Stimulated activated CD8-positive, alpha-beta memory T cell treated with anti-CD3 and anti-CD28 coated beads, Interleukin-7, amount 100 ng/mL, for 4 hours (primary cell): ENCODE measurements at regions not wholly inside any gene's neighbourhood (a gene's known extent, or its start where the extent isn't known, plus 50 kb on each side); places are given as distances from the start of the nearest gene placed in this dataset.
"Not testable (repeated sequence)": the region's sequence is repeated elsewhere in the genome, so short reads cannot be mapped to it uniquely, and the experiment has no call there.

Experiments used
- DNase-seq, 2 donors: peaks; one replicate each; pipeline ENCODE4 v3.0.0-alpha.2; 2020; ENCODE audit warnings: low read depth in 2 of 2

- no peak for DNase-seq
Measured at GRCh38 chr16:51981725-51982124, 565.2 kb downstream of the TOX3 start.

GRCh38 chr16:51977506-51977905 is 569.4 kb downstream of the TOX3 start:
- DNase-seq, result not testable (repeated sequence)

- no peak for DNase-seq
Measured at GRCh38 chr16:51971184-51971583, 575.8 kb downstream of the TOX3 start.

- no peak for DNase-seq
Measured at GRCh38 chr16:51968749-51969148, 578.2 kb downstream of the TOX3 start.

- DNase-seq, result no peak
Measured at GRCh38 chr16:51967646-51968045, 579.3 kb downstream of the TOX3 start.

GRCh38 chr16:51960931-51961330 is 586.0 kb downstream of the TOX3 start:
- DNase-seq, result no peak

GRCh38 chr16:51953286-51953985 is 593.5 kb downstream of the TOX3 start:
- DNase-seq, result no peak

GRCh38 chr16:51952500-51952899 is 594.4 kb downstream of the TOX3 start:
- no peak for DNase-seq

GRCh38 chr16:51951668-51952298 is 595.2 kb downstream of the TOX3 start:
- DNase-seq, result no peak

GRCh38 chr16:51950118-51950780 is 596.7 kb downstream of the TOX3 start:
- no peak for DNase-seq

- no peak for DNase-seq
Measured at GRCh38 chr16:51949282-51949681, 597.7 kb downstream of the TOX3 start.

- DNase-seq, result no peak
Measured at GRCh38 chr16:51941412-51941811, 605.5 kb downstream of the TOX3 start.

GRCh38 chr16:51940183-51940582 is 606.8 kb downstream of the TOX3 start:
- DNase-seq, result no peak

GRCh38 chr16:51939378-51939871 is 607.5 kb downstream of the TOX3 start:
- DNase-seq, result no peak

- no peak for DNase-seq
Measured at GRCh38 chr16:51938861-51939260, 608.1 kb downstream of the TOX3 start.

- DNase-seq, result no peak
Measured at GRCh38 chr16:51937771-51938170, 609.2 kb downstream of the TOX3 start.

GRCh38 chr16:51936846-51937245 is 610.1 kb downstream of the TOX3 start:
- DNase-seq, result no peak

GRCh38 chr16:51932317-51932716 is 614.6 kb downstream of the TOX3 start:
- DNase-seq, result no peak

GRCh38 chr16:51931653-51932052 is 615.3 kb downstream of the TOX3 start:
- no peak for DNase-seq

- no peak for DNase-seq
Measured at GRCh38 chr16:51924744-51925143, 622.2 kb downstream of the TOX3 start.

GRCh38 chr16:51922476-51922875 is 624.5 kb downstream of the TOX3 start:
- DNase-seq, result no peak

- no peak for DNase-seq
Measured at GRCh38 chr16:51919736-51920135, 627.2 kb downstream of the TOX3 start.

GRCh38 chr16:51916814-51917213 is 630.1 kb downstream of the TOX3 start:
- DNase-seq, result no peak
